ENCODE measurements at regions not wholly inside any gene's neighbourhood (a gene's known extent, or its start where the extent isn't known, plus 50 kb on each side); places are given as distances from the start of the nearest gene placed in this dataset.

- no peaks in the 10 kb centered on the region for H3K9me3 ChIP-seq (ENCODE audit: severe bottlenecking)
- no peaks in the 10 kb centered on the region for H3K36me3 ChIP-seq
- TF ChIP-seq CTCF (IDR thresholded peaks at IDR 0.05; ENCODE audit: low read depth, low read length), result no peak
- H3K4me3 ChIP-seq (ENCODE audit: low read depth, low read length), result no peak overlapping the region
- DNase-seq, result no peak
- no peak overlapping the region for H3K27ac ChIP-seq
- no peaks in the 10 kb centered on the region for H3K27me3 ChIP-seq (ENCODE audit: insufficient read depth, low read depth, severe bottlenecking)
These were observed 497.3 kb downstream of the MIAT start for GRCh38 chr22:27154717-27155116.

GRCh38 chr22:27156821-27157489, 499.6 kb downstream of the MIAT start:
- Histone ChIP-seq H3K27me3 (ENCODE audit: insufficient read depth, low read depth, severe bottlenecking) (no peaks in the 10 kb centered on the region), H3K36me3 (no peaks in the 10 kb centered on the region), H3K9me3 (ENCODE audit: severe bottlenecking) (no peaks in the 10 kb centered on the region), H3K4me3 (ENCODE audit: low read depth, low read length) (no peak overlapping the region), H3K27ac (no peak overlapping the region)
- no peak for TF ChIP-seq CTCF (IDR thresholded peaks at IDR 0.05; ENCODE audit: low read depth, low read length)
- DNase-seq, result no peak

GRCh38 chr22:27157666-27158370, 500.4 kb downstream of the MIAT start:
- Histone ChIP-seq H3K27ac (no peak overlapping the region), H3K9me3 (ENCODE audit: severe bottlenecking) (no peaks in the 10 kb centered on the region), H3K4me3 (ENCODE audit: low read depth, low read length) (no peak overlapping the region), H3K36me3 (no peaks in the 10 kb centered on the region), H3K27me3 (ENCODE audit: insufficient read depth, low read depth, severe bottlenecking) (no peaks in the 10 kb centered on the region)
- DNase-seq, result no peak
- no peak for TF ChIP-seq CTCF (IDR thresholded peaks at IDR 0.05; ENCODE audit: low read depth, low read length)

GRCh38 chr22:27159016-27159415, 501.6 kb downstream of the MIAT start:
- no peak for DNase-seq
- H3K27me3 ChIP-seq (ENCODE audit: insufficient read depth, low read depth, severe bottlenecking), result no peaks in the 10 kb centered on the region
- H3K4me3 ChIP-seq (ENCODE audit: low read depth, low read length), result no peak overlapping the region
- no peak overlapping the region for H3K27ac ChIP-seq
- no peaks in the 10 kb centered on the region for H3K9me3 ChIP-seq (ENCODE audit: severe bottlenecking)
- no peak for TF ChIP-seq CTCF (IDR thresholded peaks at IDR 0.05; ENCODE audit: low read depth, low read length)
- no peaks in the 10 kb centered on the region for H3K36me3 ChIP-seq

GRCh38 chr22:27159716-27160295, 502.4 kb downstream of the MIAT start:
- no peaks in the 10 kb centered on the region for H3K27me3 ChIP-seq (ENCODE audit: insufficient read depth, low read depth, severe bottlenecking)
- TF ChIP-seq CTCF (IDR thresholded peaks at IDR 0.05; ENCODE audit: low read depth, low read length), result no peak
- no peak for DNase-seq
- no peaks in the 10 kb centered on the region for H3K36me3 ChIP-seq
- no peak overlapping the region for H3K27ac ChIP-seq
- H3K9me3 ChIP-seq (ENCODE audit: severe bottlenecking), result no peaks in the 10 kb centered on the region
- no peak overlapping the region for H3K4me3 ChIP-seq (ENCODE audit: low read depth, low read length)
